ENCODE measurements at regions not wholly inside any gene's neighbourhood (a gene's known extent, or its start where the extent isn't known, plus 50 kb on each side); places are given as distances from the start of the nearest gene placed in this dataset.
A peak's percentile ranks its signal among the peaks of the same experiment; 100 is the strongest.

- Mint-ChIP-seq H3K27me3 (ENCODE audit: low read depth) (no peaks in the 10 kb centered on the region), H3K9me3 (no peaks in the 10 kb centered on the region), H3K27ac (peak overlapping the region; percentile 88 to 92 (median 88)), H3K4me1 (peaks cover 28% of the 10 kb centered on the region), H3K4me3 (peak overlapping the region in 1 of 3 experiments; percentile 5), H3K36me3 (ENCODE audit: low read depth) (no peaks in the 10 kb centered on the region)
- TF ChIP-seq, protein P1, sequence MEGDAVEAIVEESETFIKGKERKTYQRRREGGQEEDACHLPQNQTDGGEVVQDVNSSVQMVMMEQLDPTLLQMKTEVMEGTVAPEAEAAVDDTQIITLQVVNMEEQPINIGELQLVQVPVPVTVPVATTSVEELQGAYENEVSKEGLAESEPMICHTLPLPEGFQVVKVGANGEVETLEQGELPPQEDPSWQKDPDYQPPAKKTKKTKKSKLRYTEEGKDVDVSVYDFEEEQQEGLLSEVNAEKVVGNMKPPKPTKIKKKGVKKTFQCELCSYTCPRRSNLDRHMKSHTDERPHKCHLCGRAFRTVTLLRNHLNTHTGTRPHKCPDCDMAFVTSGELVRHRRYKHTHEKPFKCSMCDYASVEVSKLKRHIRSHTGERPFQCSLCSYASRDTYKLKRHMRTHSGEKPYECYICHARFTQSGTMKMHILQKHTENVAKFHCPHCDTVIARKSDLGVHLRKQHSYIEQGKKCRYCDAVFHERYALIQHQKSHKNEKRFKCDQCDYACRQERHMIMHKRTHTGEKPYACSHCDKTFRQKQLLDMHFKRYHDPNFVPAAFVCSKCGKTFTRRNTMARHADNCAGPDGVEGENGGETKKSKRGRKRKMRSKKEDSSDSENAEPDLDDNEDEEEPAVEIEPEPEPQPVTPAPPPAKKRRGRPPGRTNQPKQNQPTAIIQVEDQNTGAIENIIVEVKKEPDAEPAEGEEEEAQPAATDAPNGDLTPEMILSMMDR (IDR thresholded peaks at IDR 0.05; ENCODE audit: unreplicated experiment in 3 of 3), result no peak
Observed at GRCh38 chr14:44620121-44621019, 113.3 kb upstream of the FSCB start.

- H3K4me3 Mint-ChIP-seq, result no peak overlapping the region
- peaks cover 38% of the 10 kb centered on the region for H3K4me1 Mint-ChIP-seq
- H3K27me3 Mint-ChIP-seq (ENCODE audit: low read depth), result no peaks in the 10 kb centered on the region
- TF ChIP-seq, protein P1 (IDR thresholded peaks at IDR 0.05; ENCODE audit: unreplicated experiment in 3 of 3), result no peak
- H3K36me3 Mint-ChIP-seq (ENCODE audit: low read depth), result no peaks in the 10 kb centered on the region
- no peaks in the 10 kb centered on the region for H3K9me3 Mint-ChIP-seq
- no peak overlapping the region for H3K27ac Mint-ChIP-seq
Observed at GRCh38 chr14:44616204-44616603, 109.1 kb upstream of the FSCB start.

- H3K36me3 Mint-ChIP-seq (ENCODE audit: low read depth), result no peaks in the 10 kb centered on the region
- H3K4me1 Mint-ChIP-seq, result peaks cover 37% of the 10 kb centered on the region
- peaks cover under 1% of the 10 kb centered on the region for H3K27me3 Mint-ChIP-seq (ENCODE audit: low read depth)
- TF ChIP-seq, protein P1 (IDR thresholded peaks at IDR 0.05; ENCODE audit: unreplicated experiment in 3 of 3), result no peak
- H3K9me3 Mint-ChIP-seq, result no peaks in the 10 kb centered on the region
- no peak overlapping the region for H3K4me3 Mint-ChIP-seq
- H3K27ac Mint-ChIP-seq, result peak overlapping the region in 1 of 3 experiments; percentile 51
Observed at GRCh38 chr14:44613061-44613712, 106.1 kb upstream of the FSCB start.

DNA sequence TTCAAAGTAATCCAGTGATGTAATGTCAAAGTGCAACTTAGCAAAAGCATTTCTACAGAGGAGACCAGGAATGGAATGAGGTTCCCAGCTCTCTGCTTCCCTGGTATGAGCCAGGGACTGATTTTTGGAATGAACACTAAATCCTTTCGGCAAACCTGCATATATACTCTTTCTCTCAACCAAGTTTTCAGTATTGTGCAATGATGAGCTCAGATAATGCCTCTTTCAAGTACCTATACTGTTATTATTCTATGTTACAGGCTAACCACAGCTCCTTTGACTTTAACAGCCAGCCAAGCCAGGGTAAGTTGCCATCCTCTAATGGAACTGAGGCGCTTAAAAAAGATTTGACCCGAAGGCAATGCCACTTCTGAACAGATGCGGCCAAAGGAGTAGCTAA is 104.9 kb upstream of the FSCB start:
- Mint-ChIP-seq H3K36me3 (ENCODE audit: low read depth) (no peaks in the 10 kb centered on the region), H3K4me1 (peaks cover 37% of the 10 kb centered on the region), H3K9me3 (no peaks in the 10 kb centered on the region), H3K4me3 (no peak overlapping the region), H3K27ac (peak overlapping the region in 1 of 3 experiments; percentile 97), H3K27me3 (ENCODE audit: low read depth) (peaks cover 4% of the 10 kb centered on the region)
- TF ChIP-seq, protein P1 (IDR thresholded peaks at IDR 0.05; ENCODE audit: unreplicated experiment in 3 of 3), result no peak

DNA sequence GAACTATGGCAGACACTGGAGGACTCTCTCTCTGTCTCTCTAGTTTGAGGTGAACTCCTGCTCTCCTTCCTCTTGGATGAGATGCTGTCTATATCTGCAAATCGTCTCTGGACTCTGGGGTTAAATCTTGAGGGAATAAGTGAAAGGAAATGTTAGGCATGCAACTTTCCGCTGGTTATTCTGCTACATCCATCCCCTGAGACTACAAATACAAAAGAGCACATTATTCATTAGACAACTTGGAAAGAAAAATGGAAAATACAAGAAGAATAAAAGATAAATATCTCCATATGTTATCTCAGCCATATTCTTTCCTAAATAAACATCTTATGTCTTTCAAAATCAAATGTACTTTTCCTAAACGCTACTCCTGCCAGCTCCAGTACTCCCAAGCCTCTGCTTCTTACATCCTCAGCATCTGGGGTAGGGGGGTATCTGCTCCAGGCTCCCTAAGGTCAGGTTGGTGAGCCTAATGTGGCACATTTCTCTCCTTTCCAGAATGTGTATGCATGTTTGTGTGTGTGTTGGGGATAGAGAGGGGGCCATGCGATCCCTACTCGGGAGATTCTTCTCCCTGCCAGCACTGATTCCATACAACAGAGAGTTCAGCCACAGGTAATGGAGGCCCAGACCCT is 102.9 kb upstream of the FSCB start:
- peaks cover 33% of the 10 kb centered on the region for H3K4me1 Mint-ChIP-seq
- H3K27ac Mint-ChIP-seq, result peak overlapping the region; percentile 4 to 97 (median 89)
- H3K9me3 Mint-ChIP-seq, result no peaks in the 10 kb centered on the region
- H3K27me3 Mint-ChIP-seq (ENCODE audit: low read depth), result peaks cover 4% of the 10 kb centered on the region
- H3K4me3 Mint-ChIP-seq, result peak overlapping the region in 1 of 3 experiments; percentile 11
- H3K36me3 Mint-ChIP-seq (ENCODE audit: low read depth), result no peaks in the 10 kb centered on the region
- TF ChIP-seq, protein P1 (IDR thresholded peaks at IDR 0.05; ENCODE audit: unreplicated experiment in 3 of 3), result no peak

Data from nephron (organoid).